H1 (cell line): ENCODE measurements at regions not wholly inside any gene's neighbourhood (a gene's known extent, or its start where the extent isn't known, plus 50 kb on each side); places are given as distances from the start of the nearest gene placed in this dataset.

Experiments
- CTCF ChIA-PET: fragments of 300-600 bp; sonication (Branson Sonifier 250); formaldehyde crosslinking; loops from one replicate; lab custom pipeline; 2021; ENCODE audit not compliant: partially characterized antibody; lab: Charles Lee
- POLR2A ChIA-PET: fragments of 300-600 bp; sonication (Branson Sonifier 250); formaldehyde crosslinking; loops from one replicate; lab custom pipeline; 2021; ENCODE audit warnings: inconsistent platforms; ENCODE audit not compliant: partially characterized antibody; lab: Charles Lee
- DNase-seq, 2 experiments: peaks; one replicate each; pipeline versions ENCODE4 v3.0.0 to v3.0.0-alpha.2; 2010 to 2022; ENCODE audit warnings: low spot score in 2 of 2, low read depth in 1 of 2, mixed read lengths in 1 of 2
- FAIRE-seq: peaks from 2 replicates; lab custom pipeline; 2011; peaks lifted over from hg19 to GRCh38; lab: Jason Lieb, UNC
- H2AFZ ChIP-seq: 2 replicates; pipeline ENCODE4 v1.8.1; 2012; ENCODE audit warnings: low read length, inconsistent platforms
- H2AK5ac ChIP-seq: 2 replicates; pipeline ENCODE4 v1.6.1; 2013; ENCODE audit warnings: low read depth, low read length
- H2BK120ac ChIP-seq: replicated peaks from 2 replicates; pipeline ENCODE3; 2013; ENCODE audit warnings: low read depth, low read length, inconsistent platforms
- H2BK12ac ChIP-seq: 2 replicates; pipeline ENCODE4 v1.6.1; 2013; ENCODE audit warnings: low read depth, low read length
- H2BK15ac ChIP-seq: 2 replicates; pipeline ENCODE4 v1.6.1; 2013; ENCODE audit warnings: low read length
- H2BK20ac ChIP-seq: 2 replicates; pipeline ENCODE4 v1.6.1; 2013; ENCODE audit warnings: low read length
- H2BK5ac ChIP-seq: 2 replicates; pipeline ENCODE4 v1.6.1; 2013; ENCODE audit warnings: low read depth, low read length
- H3K14ac ChIP-seq: 2 replicates; pipeline ENCODE4 v1.6.1; 2013; ENCODE audit warnings: inconsistent platforms; ENCODE audit not compliant: insufficient read length
- H3K18ac ChIP-seq: 2 replicates; pipeline ENCODE4 v1.6.1; 2013; ENCODE audit warnings: low read length; ENCODE audit errors: extremely low read depth
- H3K23ac ChIP-seq: 2 replicates; pipeline ENCODE4 v1.6.1; 2013; ENCODE audit warnings: inconsistent platforms; ENCODE audit not compliant: insufficient read length
- H3K23me2 ChIP-seq: 2 replicates; pipeline ENCODE4 v1.6.1; 2013; ENCODE audit warnings: low read depth, low read length
- H3K27ac ChIP-seq: 2 replicates; pipeline ENCODE4 v1.6.1; 2011; ENCODE audit warnings: low read depth, low read length, inconsistent platforms
- H3K27me3 ChIP-seq, 4 experiments: replicated peaks in 1 of 4; 1 replicate in 1 of 4; 2 replicates in 3 of 4; pipeline versions ENCODE4 v1.6.1 to v1.8.1; 2011 to 2013; ENCODE audit warnings: low read length in 3 of 4, mild to moderate bottlenecking in 3 of 4, inconsistent platforms in 2 of 4, mixed read lengths in 2 of 4, moderate library complexity in 1 of 4; ENCODE audit not compliant: control insufficient read depth in 3 of 4, insufficient read depth in 3 of 4; ENCODE audit errors: extremely low read depth in 1 of 4
- H3K36me3 ChIP-seq, 4 experiments: 2 replicates each; pipeline versions ENCODE4 v1.6.1 to v1.8.1; 2011 to 2013; ENCODE audit warnings: mild to moderate bottlenecking in 4 of 4, low read length in 3 of 4, moderate library complexity in 2 of 4, control low read depth in 1 of 4, inconsistent platforms in 1 of 4; ENCODE audit not compliant: insufficient read depth in 4 of 4, control insufficient read depth in 2 of 4
- H3K4ac ChIP-seq: replicated peaks from 2 replicates; pipeline ENCODE3; 2013; ENCODE audit warnings: low read length, low read depth, mixed read lengths, inconsistent platforms; ENCODE audit not compliant: insufficient read length
- H3K4me1 ChIP-seq, 4 experiments: replicated peaks in 1 of 4; 1 replicate in 1 of 4; 2 replicates in 3 of 4; pipeline versions ENCODE4 v1.6.1 to v1.8.1; 2011 to 2013; ENCODE audit warnings: low read length in 3 of 4, inconsistent platforms in 2 of 4, mixed read lengths in 1 of 4; ENCODE audit not compliant: insufficient read depth in 4 of 4, control insufficient read depth in 3 of 4
- H3K4me2 ChIP-seq, 2 experiments: 2 replicates each; pipeline versions ENCODE4 v1.6.1 to v1.8.1; 2011 to 2013; ENCODE audit warnings: low read depth in 2 of 2, low read length in 2 of 2, control low read depth in 1 of 2, inconsistent platforms in 1 of 2, mild to moderate bottlenecking in 1 of 2; ENCODE audit not compliant: insufficient read depth in 1 of 2
- H3K4me3 ChIP-seq, 4 experiments: fragments of 200-600, 300-600 bp in 1 of 4; sonication (generic), shearing (Covaris generic), sonication (Bioruptor Twin) in 1 of 4; 2 replicates each; pipeline versions ENCODE4 v1.5.1 to v1.8.1; 2011 to 2016; ENCODE audit warnings: low read length in 4 of 4, low read depth in 3 of 4, control low read depth in 2 of 4, inconsistent platforms in 2 of 4, mild to moderate bottlenecking in 2 of 4, mixed read lengths in 1 of 4, moderate library complexity in 1 of 4; ENCODE audit not compliant: insufficient read depth in 2 of 4; ENCODE audit errors: extremely low read depth in 1 of 4
- H3K56ac ChIP-seq: replicated peaks from 2 replicates; pipeline ENCODE3; 2013; ENCODE audit warnings: low read depth, mild to moderate bottlenecking, mixed read lengths, low read length, inconsistent platforms; ENCODE audit not compliant: insufficient read length
- H3K79me1 ChIP-seq: 2 replicates; pipeline ENCODE4 v1.6.1; 2013; ENCODE audit warnings: low read depth, low read length, control low read depth
- H3K79me2 ChIP-seq, 2 experiments: 2 replicates each; pipeline versions ENCODE4 v1.6.1 to v1.8.1; 2012 to 2013; ENCODE audit warnings: low read length in 2 of 2, mild to moderate bottlenecking in 2 of 2, inconsistent platforms in 1 of 2; ENCODE audit not compliant: insufficient read depth in 2 of 2, control insufficient read depth in 1 of 2
- H3K9ac ChIP-seq, 4 experiments: replicated peaks in 1 of 4; 1 replicate in 1 of 4; 2 replicates in 3 of 4; pipeline versions ENCODE4 v1.6.1 to v1.8.1; 2011 to 2013; ENCODE audit warnings: low read depth in 3 of 4, low read length in 3 of 4, control low read depth in 2 of 4, mild to moderate bottlenecking in 2 of 4, moderate library complexity in 2 of 4, inconsistent platforms in 1 of 4; ENCODE audit errors: extremely low read depth in 1 of 4
- H3K9me3 ChIP-seq, 2 experiments: 2 replicates each; pipeline versions ENCODE4 v1.6.1 to v1.8.1; 2012 to 2013; ENCODE audit warnings: mild to moderate bottlenecking in 2 of 2, moderate library complexity in 2 of 2, control low read depth in 1 of 2, inconsistent platforms in 1 of 2, low read depth in 1 of 2, low read length in 1 of 2, mixed read lengths in 1 of 2; ENCODE audit not compliant: insufficient read depth in 2 of 2
- H4K20me1 ChIP-seq, 2 experiments: replicated peaks in 1 of 2; 2 replicates each; pipeline versions ENCODE3 to v1.8.1; 2011 to 2013; ENCODE audit warnings: inconsistent platforms in 2 of 2, low read length in 2 of 2, mild to moderate bottlenecking in 1 of 2; ENCODE audit not compliant: insufficient read depth in 2 of 2, control insufficient read depth in 1 of 2
- H4K5ac ChIP-seq: 2 replicates; pipeline ENCODE4 v1.6.1; 2013; ENCODE audit warnings: low read length, low read depth, mixed read lengths, inconsistent platforms; ENCODE audit not compliant: insufficient read length
- H4K8ac ChIP-seq: 2 replicates; pipeline ENCODE4 v1.8.0; 2013; ENCODE audit warnings: mild to moderate bottlenecking, moderate library complexity, low read length, inconsistent platforms; ENCODE audit not compliant: insufficient read depth; ENCODE audit errors: extremely low read depth
- H4K91ac ChIP-seq: replicated peaks from 2 replicates; pipeline ENCODE3; 2013; ENCODE audit warnings: low read length, mixed read lengths, inconsistent platforms; ENCODE audit not compliant: insufficient read length
- GABPA ChIP-seq: IDR thresholded peaks from 2 replicates; pipeline ENCODE4 v1.6.1; 2011; ENCODE audit warnings: mild to moderate bottlenecking, low read length, moderate library complexity, borderline replicate concordance; ENCODE audit not compliant: insufficient read depth
- NRF1 ChIP-seq: IDR thresholded peaks from 2 replicates; pipeline ENCODE4 v1.6.1; 2011; ENCODE audit warnings: mild to moderate bottlenecking, low read depth, low read length, improper control_type of control experiment
- TF ChIP-seq, protein P1 (sequence below): IDR thresholded peaks from 2 replicates; pipeline ENCODE4 v1.6.1; 2012; ENCODE audit warnings: inconsistent platforms

DNA sequence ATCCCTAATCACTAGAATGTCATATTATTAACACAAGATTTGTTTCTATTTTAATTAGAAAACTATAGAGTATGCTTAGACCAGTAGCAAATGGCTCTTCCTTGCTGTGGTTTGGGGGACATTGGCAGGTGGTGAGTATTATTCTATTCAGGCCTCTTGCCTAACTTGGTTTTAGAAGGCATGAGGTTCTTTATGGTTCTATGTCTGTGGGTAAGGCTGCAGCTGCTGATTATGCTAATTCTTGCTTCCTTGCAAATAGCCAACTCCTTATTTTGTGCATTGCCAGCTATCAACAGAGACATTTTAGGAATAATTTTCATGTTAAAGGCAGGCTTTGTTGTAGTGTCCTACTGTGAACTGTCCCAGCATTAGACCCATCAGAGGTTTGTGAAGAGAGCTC, 1344.9 kb downstream of the UQCRFS1 start:
- CTCF ChIA-PET: no interaction called here
- Histone ChIP-seq H3K79me1 (no peaks in the 10 kb centered on the region), H3K27ac (no peak overlapping the region), H3K4ac (no peak overlapping the region), H3K79me2 (no peaks in the 10 kb centered on the region), H4K8ac (no peak overlapping the region), H2AK5ac (no peak overlapping the region), H3K56ac (no peak overlapping the region), H2BK5ac (no peak overlapping the region), H3K4me3 (no peak overlapping the region), H4K5ac (no peak overlapping the region), H2BK15ac (no peak overlapping the region), H3K27me3 (no peaks in the 10 kb centered on the region), H3K36me3 (no peaks in the 10 kb centered on the region), H3K9ac (no peak overlapping the region), H3K4me1 (no peaks in the 10 kb centered on the region), H2BK20ac (no peak overlapping the region), H3K14ac (no peak overlapping the region), H3K4me2 (no peak overlapping the region), H2BK120ac (no peak overlapping the region), H3K23ac (no peak overlapping the region), H3K18ac (no peak overlapping the region), H2AFZ (no peak overlapping the region), H4K91ac (no peak overlapping the region), H4K20me1 (no peaks in the 10 kb centered on the region), H3K23me2 (no peaks in the 10 kb centered on the region), H3K9me3 (peaks cover 42 to 43% of the 10 kb centered on the region in 2 experiments), H2BK12ac (no peak overlapping the region)
- DNase-seq (no peak), FAIRE-seq (no peak)
- POLR2A ChIA-PET: no interaction called here
- TF ChIP-seq NRF1 (no peak), GABPA (no peak)
- TF ChIP-seq, protein P1, sequence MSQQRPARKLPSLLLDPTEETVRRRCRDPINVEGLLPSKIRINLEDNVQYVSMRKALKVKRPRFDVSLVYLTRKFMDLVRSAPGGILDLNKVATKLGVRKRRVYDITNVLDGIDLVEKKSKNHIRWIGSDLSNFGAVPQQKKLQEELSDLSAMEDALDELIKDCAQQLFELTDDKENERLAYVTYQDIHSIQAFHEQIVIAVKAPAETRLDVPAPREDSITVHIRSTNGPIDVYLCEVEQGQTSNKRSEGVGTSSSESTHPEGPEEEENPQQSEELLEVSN: no peak
